Astrocyte (in vitro differentiated cells and primary cell): ENCODE measurements at regions not wholly inside any gene's neighbourhood (a gene's known extent, or its start where the extent isn't known, plus 50 kb on each side); places are given as distances from the start of the nearest gene placed in this dataset.
"Not testable (repeated sequence)": the region's sequence is repeated elsewhere in the genome, so short reads cannot be mapped to it uniquely, and the experiment has no call there.

Source experiments
- CTCF ChIP-seq: IDR thresholded peaks from 2 replicates; pipeline ENCODE4 v1.5.1; 2011; ENCODE audit warnings: low read depth, mild to moderate bottlenecking, inconsistent platforms, low read length, moderate library complexity; ENCODE audit not compliant: insufficient read depth
- EZH2 ChIP-seq: IDR thresholded peaks from 2 replicates; pipeline ENCODE4 v1.6.1; 2012; ENCODE audit warnings: mild to moderate bottlenecking, low read length, inconsistent platforms; ENCODE audit not compliant: insufficient read depth

GRCh38 chr19:28434794-28435193, 778.2 kb downstream of the UQCRFS1 start:
- not testable (repeated sequence) for TF ChIP-seq EZH2, CTCF
